Fibroblast of skin of left biceps (primary cell): ENCODE measurements at regions not wholly inside any gene's neighbourhood (a gene's known extent, or its start where the extent isn't known, plus 50 kb on each side); places are given as distances from the start of the nearest gene placed in this dataset.

Experiments used
- DNase-seq, 2 experiments: peaks; one replicate each; pipeline ENCODE4 v3.0.0-alpha.2; 2013; ENCODE audit warnings: low read depth in 2 of 2

- DNase-seq, result no peak
Observed at GRCh38 chr20:19928328-19929011, 88.7 kb upstream of the NAA20 start.

- DNase-seq, result no peak
Observed at GRCh38 chr20:19929012-19929360, 88.2 kb upstream of the NAA20 start.

DNA sequence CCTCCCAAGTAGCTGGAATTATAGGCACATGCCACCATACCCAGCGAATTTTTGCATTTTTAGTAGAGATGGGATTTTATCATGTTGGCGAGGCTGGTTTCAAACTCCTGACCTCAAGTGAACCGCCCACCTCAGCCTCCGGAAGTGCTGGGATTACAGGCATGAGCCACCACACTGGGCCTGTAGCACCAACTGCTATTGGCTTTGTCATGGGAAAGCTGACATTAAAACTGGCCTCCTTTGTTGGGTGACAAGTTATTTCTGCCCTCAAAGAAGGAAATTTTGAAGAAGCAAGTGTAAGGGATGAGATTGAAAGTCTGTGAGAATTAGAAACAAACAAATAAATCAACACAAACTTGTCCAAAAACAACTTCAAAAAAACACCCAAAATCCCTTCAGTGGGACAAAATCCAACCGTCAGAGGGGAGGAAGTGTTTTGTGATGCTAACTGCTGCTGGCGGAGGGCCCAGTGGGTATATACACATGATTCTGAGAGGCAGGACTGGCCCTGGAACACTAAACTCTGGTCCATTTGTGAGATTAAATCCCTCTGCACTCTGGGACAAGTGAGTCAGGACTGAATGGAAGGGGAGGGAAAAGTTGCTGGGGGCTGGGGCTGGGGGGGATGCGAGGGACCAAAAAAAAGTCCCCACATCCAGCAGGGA lies 87.5 kb upstream of the NAA20 start:
- DNase-seq, result no peak

- no peak for DNase-seq
Observed at GRCh38 chr20:19930426-19930825, 86.7 kb upstream of the NAA20 start.

- peak; percentile 75 to 83 for DNase-seq
Observed at GRCh38 chr20:19932170-19932667, 84.9 kb upstream of the NAA20 start.

DNA sequence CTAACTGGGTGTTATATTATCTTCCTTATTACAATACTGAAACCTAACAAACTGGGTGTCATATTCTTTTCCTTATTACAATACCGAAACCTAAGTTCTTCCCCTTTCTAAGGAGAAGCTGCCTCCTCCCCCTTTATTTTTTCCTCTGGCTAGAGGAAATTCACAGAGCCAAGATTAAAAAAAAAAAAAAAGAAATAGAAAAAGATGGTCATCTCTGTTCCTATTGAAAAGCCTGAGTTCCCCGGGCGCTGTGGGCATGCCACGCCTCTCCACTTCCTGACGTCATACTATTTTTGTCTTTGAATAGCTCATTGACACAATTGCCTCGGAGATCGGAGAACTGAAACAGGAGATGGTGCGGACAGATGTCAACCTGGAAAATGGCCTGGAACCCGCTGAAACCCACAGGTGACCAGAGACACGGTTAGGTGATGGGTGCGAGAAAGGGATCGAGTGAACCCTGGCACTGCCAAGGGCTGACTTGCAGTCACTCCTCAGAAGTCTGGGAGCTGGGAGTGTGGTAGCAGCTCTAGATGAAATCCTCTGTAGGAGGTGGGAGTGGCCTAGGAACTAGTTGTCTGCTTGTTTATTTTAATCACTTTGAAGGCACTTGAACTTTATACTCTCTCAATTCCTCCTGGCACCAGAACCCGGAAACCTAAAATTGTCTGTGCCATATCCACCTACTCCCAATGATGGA lies 82.2 kb upstream of the NAA20 start:
- no peak for DNase-seq

- no peak for DNase-seq
Observed at GRCh38 chr20:19935842-19936241, 81.3 kb upstream of the NAA20 start.

DNA sequence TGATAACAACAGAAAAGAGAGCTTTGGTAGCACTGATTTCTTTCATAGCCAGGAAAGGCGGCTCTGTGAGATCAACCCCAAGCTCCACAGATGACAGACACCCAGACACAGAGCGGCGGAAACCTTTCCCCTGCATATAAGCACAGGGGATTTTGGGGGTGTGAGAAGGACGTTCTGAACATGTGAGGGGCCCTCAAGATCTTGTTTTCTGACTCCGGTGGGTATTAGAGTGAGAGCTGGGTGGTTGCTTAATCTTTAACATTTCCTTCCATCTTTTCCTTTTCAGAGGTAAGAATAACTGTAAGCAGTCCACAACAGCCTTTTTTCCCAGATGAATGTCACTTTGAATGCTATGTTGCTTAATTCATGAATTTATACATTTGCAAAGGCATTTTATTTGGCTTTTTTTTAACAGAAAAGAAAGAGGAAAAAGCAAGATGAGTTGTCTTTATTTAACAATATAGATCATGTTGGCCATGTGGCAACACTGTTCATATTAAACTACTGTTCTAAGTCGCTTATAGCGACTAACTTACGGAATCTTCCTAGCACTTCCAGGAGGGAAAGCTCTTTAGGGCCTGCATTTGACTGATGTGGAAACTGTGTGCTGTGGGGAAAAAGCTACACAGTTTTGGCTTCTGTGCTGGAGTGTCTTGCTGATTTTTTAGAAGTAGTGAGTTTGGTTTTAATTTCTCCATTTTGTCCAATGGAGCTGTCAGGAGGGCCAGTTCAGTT lies 80.5 kb upstream of the NAA20 start:
- no peak for DNase-seq

DNA sequence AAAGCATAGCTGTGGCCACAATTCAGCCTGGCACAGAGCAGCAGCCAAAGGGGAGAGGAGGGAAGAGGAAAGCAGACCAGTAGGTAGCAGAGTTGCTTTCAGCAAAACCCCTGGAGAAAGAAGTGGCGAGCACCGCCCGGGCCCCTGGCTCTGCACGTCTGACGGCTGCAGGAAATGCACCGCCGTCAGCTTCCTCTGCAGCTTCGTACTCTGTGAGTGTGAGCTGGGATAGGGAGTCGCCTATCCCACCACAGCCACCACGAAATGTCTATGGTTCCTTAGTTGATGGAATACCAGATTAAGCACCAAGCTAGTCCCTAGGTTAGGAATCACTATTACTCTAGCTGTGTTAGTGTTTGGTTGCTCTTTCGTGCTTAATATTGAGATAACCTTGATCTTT lies 79.9 kb upstream of the NAA20 start:
- no peak for DNase-seq

DNA sequence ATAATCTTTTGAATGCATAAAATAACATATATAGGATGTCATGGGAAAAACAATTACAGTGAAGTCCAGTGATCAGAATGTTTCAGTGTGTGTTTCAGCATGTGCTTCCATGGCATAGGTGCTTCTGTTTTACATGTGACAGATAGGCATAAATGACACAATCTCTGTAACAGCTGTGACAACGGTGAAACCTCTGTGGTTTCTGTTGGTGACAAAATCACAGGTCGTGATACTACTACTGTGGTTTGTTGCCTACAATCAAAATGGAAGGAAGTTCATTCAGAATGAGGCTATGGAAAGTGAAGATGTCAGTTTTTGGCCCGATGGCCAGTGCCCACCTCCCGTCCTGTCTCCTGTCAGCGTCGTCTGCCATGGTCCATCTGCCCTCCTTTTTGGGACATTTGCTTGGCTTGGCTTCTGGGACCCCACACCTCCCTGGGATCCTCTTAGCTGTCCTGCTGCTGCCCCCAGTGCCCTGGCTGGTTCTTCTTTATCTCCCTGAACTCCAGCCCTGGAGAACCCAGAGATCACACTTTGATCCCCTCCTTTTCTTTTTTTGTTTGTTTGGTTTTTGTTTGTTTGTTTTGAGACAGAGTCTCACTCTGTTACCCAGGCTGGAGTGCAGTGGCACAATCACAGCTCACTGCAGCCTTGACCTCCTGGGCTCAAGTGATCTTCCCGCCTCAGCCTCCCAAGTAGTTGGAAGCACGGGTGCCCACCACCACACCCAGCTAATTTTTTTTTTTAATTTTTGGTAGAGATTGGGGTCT lies 79.3 kb upstream of the NAA20 start:
- no peak for DNase-seq

- DNase-seq, result no peak
Observed at GRCh38 chr20:19938421-19939090, 78.6 kb upstream of the NAA20 start.

DNA sequence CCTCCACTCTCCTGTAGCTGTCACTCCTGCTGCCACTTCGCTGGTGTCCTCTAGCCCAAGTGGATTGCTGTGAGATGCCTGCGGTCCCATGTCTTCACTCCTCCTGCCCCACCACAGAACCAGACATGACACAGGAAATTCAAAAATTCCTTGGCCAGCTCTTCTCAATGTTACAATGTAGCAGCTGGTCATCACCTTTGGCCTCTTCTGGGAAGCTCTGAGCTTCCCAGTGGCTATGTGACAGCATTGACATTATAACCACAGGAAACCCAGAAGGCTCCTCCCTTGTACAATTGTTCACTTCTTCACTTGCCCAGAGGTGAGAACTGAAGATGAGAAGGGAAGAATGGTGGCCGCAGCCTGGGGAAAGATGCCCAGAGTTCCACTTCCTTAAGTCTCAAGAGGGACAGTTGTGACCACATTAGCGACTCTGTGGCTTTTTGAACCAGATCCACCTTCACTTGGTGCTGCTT lies 76.1 kb upstream of the NAA20 start:
- no peak for DNase-seq

DNA sequence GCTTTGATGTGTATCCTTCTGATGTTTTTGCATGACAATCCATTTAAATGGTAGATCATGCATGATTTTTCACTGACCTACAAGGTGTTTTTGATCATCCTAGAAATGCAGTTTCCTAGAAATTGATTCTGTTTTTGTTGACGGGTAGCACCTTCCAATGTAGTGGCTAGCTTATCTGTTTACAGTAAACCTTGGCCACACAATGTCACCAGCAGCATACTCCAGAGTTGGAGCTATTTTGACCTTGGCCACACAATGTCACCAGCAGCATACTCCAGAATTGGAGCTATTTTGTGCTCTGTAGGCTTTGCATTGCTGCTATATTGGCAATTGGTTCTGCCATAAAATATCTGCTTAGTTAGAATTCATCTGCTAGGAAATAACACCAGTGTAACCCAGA lies 74.6 kb upstream of the NAA20 start:
- no peak for DNase-seq

GRCh38 chr20:19943061-19943521 lies 74.1 kb upstream of the NAA20 start:
- no peak for DNase-seq

DNA sequence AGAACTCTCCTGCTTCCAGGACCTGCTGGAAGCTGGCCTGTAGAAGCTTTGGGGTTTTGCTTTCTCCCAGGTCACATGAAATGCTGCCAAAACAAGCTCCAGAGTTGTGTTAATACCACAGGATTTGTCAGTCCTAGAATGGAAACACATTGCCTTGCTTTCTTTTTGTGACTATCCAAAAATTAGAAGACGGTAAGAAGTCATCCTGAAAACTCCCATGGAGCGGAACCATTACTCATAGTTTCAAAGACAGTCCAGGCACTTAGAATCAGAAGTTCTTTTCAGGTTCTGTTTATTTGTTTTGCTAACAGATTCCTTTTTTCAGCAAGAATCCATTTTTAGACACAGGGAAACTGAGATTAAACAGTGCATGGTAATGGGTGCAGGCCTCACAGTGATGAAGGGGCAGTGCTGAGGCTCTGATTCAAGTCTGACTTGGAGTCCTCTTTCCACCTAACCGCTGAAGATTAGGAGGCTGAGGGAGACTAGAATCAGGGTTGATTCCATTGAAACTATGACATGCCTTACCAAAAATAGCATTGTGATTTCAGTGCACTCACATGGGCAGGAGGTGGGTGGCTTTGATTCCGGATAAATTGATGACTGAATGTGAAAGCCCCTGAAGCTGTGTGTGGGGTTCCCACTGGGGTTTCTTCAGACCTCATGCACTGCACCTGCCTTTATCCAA lies 72.2 kb upstream of the NAA20 start:
- DNase-seq, result no peak

DNA sequence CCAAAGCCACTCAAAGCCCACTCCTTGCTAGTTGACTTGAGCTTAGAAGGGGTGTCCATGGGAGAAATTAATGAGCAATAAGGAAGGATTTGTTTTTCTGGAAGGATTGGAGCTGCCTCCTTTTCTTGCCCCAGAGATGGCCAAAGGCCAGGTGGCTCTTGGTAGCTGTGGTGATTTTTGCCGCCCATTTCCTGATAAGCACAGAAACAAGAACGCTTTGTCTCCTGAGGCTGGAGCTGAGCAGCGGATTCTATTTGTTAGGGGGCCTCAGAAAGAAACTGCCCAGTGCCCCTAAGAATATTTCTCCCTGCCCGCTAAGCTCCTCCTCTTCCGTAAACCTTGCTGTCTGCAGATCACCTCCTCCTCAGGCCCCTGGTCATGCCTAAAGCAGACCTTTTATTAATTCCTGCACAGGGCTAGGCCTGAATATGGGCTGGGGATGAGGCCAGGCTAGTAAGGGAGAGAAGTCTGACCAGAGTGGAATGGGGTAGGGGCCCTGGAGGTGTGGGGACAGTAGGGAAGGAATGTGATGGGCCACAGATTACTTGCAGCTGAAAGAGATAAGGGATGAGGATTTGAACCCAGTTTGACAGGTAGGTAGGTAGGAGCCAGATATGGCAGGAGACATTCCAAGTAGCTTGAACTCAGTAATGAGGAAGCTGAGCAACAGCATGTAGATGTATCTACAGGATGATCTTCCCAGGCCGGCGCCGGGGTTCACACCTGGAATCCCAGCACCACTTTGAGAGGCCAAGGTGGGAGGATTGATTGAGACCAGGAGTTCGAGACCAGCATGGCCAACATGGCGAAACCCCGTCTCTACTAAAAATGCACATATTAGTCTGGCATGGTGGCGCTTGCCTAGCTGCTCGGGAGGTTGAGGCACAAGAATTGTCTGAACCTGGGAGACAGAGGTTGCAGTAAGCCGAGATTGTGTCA lies 71.2 kb upstream of the NAA20 start:
- no peak for DNase-seq

DNA sequence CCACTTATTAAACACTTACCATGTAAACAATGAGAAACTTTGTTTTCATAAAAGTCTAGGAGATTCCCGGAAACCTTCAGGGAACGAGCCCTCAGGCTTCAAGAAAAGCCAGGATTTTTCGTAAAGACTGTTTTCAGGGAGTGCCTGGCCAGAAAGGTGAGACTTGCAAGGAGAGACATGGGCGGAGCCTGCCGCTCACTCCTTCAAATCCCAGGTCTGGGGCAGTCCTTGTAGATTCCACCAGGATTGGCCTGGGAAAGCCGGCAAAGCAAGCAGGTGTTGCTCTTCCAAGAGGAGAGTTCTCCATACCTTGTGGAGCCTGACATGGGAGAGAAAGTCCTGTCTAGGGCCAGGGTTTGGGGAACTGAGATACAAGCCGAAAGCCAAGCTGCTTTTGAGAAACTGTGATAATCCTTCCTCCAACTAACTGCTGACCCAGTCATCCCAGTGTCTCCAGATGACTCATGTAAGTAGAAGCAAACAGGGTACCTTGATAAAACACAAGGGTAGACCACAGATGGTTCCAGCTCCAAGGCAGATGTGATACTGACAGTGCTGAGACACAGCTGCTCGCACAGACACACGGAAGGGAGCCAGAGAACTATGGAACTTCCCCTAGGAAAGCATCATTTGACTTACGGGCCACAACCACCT lies 69.4 kb upstream of the NAA20 start:
- peak; percentile 28 to 30 for DNase-seq

DNA sequence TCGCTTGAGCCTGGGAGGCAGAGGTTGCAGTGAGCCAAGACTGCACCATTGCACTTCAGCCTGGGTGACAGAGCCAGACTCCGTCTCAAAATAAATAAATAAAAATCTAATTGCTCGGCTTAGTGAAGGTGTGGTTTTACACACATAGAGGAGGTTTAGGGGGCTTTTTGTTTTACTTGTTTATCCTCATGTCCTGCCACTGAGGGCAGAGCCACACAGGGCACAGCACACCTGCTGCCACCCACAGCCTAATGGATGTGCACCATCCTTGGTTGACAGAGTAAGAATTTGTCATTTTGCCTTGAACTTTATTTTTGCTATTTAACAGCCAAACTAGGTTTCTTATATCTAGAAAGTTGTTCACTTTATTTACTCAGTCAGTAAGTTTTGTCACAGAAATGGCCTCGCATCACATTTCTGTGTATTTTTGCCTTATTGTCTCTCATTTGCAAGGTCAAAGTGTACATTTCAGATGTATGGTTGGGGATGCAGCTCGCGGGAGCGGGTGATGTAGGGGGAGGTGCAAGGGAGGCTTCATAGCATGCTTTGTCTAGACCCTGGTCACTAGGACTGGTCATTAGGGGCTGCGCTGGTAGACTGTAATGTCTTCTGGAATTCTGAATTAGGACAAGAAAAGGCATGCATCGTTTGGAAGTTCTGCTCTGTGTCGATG lies 67.8 kb upstream of the NAA20 start:
- no peak for DNase-seq
